ENCODE measurements at regions not wholly inside any gene's neighbourhood (a gene's known extent, or its start where the extent isn't known, plus 50 kb on each side); places are given as distances from the start of the nearest gene placed in this dataset.

DNA sequence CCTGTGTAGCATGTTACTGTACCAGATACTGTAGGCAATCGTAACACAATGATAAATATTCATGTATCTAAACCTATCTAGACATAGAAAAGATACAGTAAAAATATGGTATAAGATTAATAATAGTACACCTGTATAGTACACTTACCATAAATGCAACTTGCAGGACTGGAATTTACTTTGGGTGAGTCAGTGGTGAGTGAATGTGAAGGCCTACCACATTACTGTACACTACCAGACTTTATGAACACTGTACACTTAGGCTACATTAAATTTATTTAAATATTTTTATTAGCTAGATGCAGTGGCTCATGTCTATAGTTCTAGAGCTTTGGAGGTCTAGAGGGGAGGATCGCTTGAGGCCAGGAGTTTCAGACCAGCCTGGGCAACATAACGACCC is 186.6 kb upstream of the ROPN1 start:
- peak; percentile 26 for DNase-seq (ENCODE audit: low read depth)

DNA sequence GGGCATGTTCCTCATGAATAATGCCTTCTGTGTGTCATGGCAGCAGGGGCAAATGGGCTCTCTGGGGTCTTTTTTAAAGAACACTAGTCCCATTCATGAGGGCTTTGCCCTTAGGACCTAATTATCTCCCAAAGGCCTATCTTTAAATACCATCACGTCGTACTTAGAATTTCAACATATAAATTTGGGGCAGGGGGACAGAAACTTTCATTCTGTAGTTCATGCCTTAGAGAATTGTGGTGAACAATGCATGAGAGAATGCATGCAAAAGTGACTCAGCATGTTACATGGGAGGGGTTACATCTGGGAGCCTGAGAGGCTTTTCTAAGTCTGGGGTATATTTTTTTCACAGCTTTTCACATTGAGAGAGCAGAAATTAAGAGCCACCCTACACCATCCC is 208.5 kb upstream of the ROPN1 start:
- no peak for DNase-seq (ENCODE audit: low read depth)

DNA sequence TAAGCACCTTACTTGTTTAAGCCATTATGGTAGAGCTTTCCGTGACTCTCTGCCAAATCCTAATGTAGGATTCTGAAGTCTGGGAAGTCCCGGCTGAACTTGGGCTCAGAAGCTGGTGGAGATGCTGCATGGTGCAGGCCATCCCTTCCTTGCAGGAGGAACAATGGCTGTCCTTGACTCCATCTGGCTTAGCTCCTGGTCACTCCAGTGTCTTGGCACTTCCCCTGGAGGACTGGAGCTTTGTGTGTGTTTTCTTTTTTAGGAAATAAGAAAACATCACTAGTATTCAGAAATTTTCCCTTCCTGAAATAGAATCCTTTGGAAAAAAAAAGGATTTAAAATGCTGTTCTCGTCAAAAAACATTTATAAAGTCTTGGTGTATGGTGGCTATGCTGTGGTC is 209.3 kb upstream of the ROPN1 start:
- DNase-seq (ENCODE audit: low read depth): no peak

DNA sequence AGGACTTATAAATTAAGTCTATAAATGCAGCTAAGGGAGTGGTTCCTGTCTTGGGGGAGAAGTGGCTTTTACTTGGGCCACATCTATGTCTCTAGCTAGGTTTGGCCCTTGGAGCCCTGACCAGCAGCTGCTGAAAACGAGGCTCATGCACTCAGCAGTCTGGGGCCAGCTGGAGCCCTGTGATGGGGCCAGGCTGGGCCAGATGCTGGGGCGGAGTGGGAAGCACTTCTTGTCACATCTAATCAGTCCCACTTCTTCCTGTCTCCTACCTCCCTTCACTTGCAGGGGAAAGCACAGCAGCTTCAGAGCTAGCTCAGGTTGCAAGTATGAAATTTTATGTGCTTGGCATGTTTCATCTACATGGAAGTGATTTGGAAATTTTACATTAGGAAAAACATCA is 209.9 kb upstream of the ROPN1 start:
- DNase-seq (ENCODE audit: low read depth): no peak

DNA sequence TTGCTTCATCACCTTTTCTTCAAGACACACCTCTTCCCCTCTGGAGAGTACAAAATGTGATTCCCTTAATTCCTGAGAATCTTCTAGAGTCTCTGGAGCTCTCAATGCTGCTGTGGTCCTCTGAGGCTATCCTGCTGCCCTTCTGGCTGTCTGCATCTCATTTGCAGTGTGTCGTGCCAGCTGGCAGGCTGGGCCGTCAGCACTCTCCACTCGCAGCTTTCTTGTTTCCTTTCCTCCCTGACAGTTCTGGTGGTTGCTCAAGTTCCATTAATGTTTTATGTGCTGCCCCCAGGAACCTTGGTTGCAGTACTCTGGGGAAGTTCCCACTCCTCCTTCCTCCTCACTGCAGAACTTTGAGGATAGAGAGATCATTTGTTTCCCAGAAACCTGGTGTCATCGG is 210.8 kb upstream of the ROPN1 start:
- DNase-seq (ENCODE audit: low read depth): no peak

DNA sequence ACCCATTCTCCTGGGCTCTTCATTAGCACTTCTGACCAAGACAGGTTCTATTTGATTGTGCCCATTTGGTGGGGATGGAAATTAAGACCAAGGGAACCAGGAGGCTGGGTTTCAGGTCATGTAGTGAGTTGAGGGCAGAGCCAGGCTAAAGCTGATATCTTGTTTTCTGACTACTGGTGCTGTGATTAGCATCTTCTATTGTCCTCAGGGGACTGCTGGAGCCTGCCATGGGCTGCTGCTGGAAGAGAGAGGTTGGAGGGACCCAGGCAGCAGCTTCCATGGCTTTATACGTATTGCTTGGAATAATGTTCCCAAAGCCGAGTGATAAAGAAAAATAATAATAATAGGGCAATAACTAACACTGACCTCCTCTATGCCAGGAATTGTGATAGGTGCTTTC is 211.4 kb upstream of the ROPN1 start:
- no peak for DNase-seq (ENCODE audit: low read depth)

- DNase-seq (ENCODE audit: low read depth): no peak
Measured at GRCh38 chr3:124206225-124207055, 214.5 kb upstream of the ROPN1 start.

DNA sequence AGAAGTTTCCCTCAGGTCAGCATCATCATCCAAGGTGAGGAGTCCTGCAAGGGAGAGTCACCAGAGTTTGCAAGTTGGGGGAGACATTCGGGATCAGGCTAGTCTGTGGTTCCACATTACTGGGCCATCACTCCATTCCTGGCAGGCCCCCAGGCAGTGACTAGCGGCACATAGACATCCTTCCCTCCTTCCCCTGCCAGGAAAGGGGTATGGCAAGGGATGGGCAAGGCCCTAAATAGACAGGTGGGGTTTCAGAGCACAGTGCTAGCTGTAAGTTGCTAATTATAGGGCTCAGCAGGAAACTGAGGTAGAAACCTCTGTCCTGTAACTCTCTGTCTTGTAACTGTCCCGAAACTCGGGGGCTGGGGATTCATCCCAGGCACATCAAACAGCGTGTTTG is 215.2 kb upstream of the ROPN1 start:
- DNase-seq (ENCODE audit: low read depth): no peak

GRCh38 chr3:124207873-124208485 is 216.1 kb upstream of the ROPN1 start:
- DNase-seq (ENCODE audit: low read depth): no peak

DNA sequence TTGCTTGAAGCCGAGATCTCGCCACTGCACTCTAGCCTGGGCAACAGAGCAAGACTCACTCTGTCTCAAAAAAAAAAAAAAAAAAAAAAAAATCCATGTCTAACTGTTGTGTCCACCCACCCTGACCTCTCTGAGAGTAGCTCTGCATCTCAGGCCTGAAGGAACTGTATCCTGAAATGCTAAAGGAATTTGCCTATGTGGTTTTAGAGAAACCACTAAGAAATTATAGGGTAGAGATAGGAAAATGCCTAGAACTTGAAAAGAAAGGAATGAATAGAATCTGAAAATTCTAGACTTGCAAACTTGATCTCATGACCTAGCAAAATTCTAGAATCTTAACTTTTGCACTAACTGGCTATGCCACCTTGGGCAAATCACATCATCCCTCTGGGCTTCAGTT is 217.5 kb upstream of the ROPN1 start:
- DNase-seq (ENCODE audit: low read depth): no peak

DNA sequence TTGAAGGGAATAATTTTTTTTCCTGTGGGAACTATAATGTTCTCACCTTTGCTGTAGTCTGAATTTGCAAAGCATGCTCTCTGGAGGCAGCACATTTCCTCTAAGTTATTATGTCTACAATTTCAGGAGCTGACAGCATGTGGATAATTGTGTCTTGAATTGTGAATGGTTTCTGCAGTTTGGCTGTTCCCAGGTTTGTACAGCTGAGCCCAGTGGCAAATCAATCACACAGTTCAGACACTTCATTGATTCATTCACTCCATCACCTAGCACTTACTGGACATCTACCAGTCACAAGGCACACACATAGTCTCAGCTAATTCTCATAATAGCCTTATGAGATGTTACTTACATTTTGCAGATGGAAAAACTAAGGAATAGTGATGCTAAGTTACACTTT is 219.0 kb upstream of the ROPN1 start:
- no peak for DNase-seq (ENCODE audit: low read depth)

GRCh38 chr3:124213641-124214040 is 221.7 kb upstream of the ROPN1 start:
- DNase-seq (ENCODE audit: low read depth): no peak

DNA sequence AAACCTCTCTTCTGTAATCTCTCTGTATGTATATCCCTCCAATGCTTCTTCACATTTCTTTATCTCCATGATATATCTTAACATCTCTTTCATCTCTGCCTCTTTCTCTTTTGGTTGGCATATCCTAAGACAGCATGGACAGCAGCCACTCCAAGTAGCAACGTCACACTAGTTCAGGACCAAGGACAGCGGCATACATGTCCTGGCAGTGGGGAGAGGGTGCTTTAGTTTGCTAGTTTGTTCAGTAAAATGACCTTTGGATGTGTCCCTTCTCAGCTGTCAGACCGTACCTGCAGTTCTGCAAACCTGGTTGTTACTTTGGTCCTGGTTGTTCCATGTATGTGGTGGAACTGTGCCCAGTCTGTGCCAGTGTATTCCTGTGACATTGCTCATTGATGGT is 225.6 kb upstream of the ROPN1 start:
- peak; percentile 63 for DNase-seq (ENCODE audit: low read depth)

- peak; percentile 71 for DNase-seq (ENCODE audit: low read depth)
Measured at GRCh38 chr3:124221422-124221821, 229.5 kb upstream of the ROPN1 start.

DNA sequence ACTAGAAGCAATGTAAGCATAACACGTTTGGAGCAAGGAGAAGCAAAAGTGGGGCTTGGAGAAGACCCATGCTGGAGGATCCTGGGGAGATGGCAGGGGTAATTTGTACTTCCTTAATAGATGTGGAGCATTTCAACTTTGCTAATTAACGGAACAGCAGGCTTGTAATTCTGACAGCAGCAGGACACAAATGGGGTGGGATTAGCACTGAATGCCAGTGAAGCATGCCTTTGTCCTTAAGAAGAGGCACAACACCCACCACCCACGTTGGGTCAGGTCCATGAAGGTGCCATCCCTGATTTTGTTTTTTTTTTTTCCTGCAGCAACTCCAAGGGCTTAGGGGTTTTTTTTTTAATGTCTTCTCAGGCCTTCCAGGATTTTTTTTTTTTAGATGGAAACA is 231.9 kb upstream of the ROPN1 start:
- no peak for DNase-seq (ENCODE audit: low read depth)

- no peak for DNase-seq (ENCODE audit: low read depth)
Measured at GRCh38 chr3:124227150-124227630, 235.3 kb upstream of the ROPN1 start.

- DNase-seq (ENCODE audit: low read depth): no peak
Measured at GRCh38 chr3:124229420-124229819, 237.5 kb upstream of the ROPN1 start.

DNA sequence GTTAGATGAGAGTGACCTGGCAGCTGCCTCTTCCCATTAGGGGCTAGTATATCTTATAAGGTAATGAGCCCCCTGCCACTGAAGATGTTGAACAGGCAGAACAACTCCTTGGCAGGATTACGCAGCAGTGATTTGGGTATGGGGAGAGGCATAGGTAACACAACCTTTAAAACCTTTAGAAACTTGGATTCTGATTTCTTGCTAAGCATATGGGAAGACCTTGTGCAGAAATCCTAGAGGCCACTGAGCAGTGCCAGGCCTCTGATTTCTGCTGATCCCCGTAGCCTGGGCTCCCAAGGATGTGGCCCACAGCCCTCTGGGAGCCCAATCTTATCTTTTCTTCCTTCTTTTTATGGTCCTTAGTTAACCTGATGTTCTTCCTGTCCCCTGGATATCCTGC is 237.9 kb upstream of the ROPN1 start:
- no peak for DNase-seq (ENCODE audit: low read depth)

GRCh38 chr3:124230432-124230831 is 238.5 kb upstream of the ROPN1 start:
- DNase-seq (ENCODE audit: low read depth): no peak

DNA sequence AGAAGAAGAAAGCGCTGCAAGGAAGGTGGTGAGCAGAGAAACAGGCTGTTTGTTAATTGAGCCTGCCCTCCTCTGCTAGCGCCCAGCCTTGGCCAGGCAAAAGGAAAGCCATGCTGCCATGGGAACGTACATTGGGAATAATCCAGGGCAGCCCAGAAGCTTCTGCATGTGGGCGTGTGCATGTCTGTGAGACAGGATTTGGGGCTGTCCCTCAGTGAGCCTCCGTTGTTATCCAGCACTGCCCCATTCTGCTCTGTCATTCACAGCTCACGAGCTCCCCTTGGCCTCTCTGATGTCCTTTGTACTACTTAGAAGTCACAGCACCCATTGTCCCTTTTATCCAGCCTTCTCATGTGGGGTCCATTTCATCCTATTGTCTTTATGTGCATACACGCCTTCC is 239.1 kb upstream of the ROPN1 start:
- DNase-seq (ENCODE audit: low read depth): no peak

- DNase-seq (ENCODE audit: low read depth): no peak
Measured at GRCh38 chr3:124234852-124235252, 242.9 kb upstream of the ROPN1 start.

DNA sequence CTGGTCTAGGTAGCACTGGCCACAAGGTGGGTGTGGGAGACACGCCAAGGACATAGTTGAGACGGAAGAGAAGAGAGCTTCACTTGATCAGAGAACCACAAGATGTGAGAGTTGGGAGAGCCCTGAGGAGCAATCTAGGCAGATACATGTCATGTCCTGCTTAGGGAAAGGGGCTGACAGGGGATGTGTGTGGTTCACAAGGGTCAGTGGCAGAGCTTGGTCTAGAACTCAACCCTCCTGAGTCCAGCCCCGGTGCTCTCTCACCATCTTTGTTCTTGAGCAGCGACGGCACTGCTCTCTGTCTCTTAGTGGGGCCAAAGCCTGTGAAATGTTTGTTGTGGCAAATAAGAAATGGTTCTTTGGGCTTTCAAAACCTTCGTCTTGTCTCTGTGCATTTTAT is 243.5 kb upstream of the ROPN1 start:
- DNase-seq (ENCODE audit: low read depth): no peak

- no peak for DNase-seq (ENCODE audit: low read depth)
Measured at GRCh38 chr3:124243177-124243859, 251.4 kb upstream of the ROPN1 start.
